CD14-positive monocyte (primary cell): ENCODE measurements at regions not wholly inside any gene's neighbourhood (a gene's known extent, or its start where the extent isn't known, plus 50 kb on each side); places are given as distances from the start of the nearest gene placed in this dataset.

Experiments
- DNase-seq, 3 donors: peaks; one replicate each; pipeline ENCODE4 v3.0.0-alpha.2; 2011 to 2022
- H2AFZ ChIP-seq: 2 replicates; pipeline ENCODE4 v1.6.0; 2012; ENCODE audit warnings: mild to moderate bottlenecking, low read depth, low read length, inconsistent platforms; ENCODE audit not compliant: insufficient read depth, poor library complexity, severe bottlenecking
- H3K27ac ChIP-seq, 2 donors: 1 replicate in 1 of 2; 2 replicates in 1 of 2; pipeline ENCODE4 v1.5.1; 2012 to 2013; ENCODE audit warnings: low read length in 2 of 2, control low read depth in 1 of 2, inconsistent platforms in 1 of 2, low read depth in 1 of 2, mild to moderate bottlenecking in 1 of 2
- H3K27me3 ChIP-seq, 2 donors: one replicate each; pipeline versions ENCODE4 v1.6.0 to v1.6.1; 2011 to 2013; ENCODE audit warnings: low read length in 2 of 2; ENCODE audit not compliant: control insufficient read depth in 2 of 2, insufficient read depth in 2 of 2
- H3K36me3 ChIP-seq, 2 donors: replicated peaks in 1 of 2; 1 replicate in 1 of 2; 2 replicates in 1 of 2; pipeline versions ENCODE4 v1.5.1 to v1.6.1; 2012 to 2013; ENCODE audit warnings: low read length in 2 of 2, control low read depth in 1 of 2, inconsistent platforms in 1 of 2, mild to moderate bottlenecking in 1 of 2; ENCODE audit not compliant: insufficient read depth in 2 of 2, control insufficient read depth in 1 of 2
- H3K4me1 ChIP-seq, 2 donors: 1 replicate in 1 of 2; 2 replicates in 1 of 2; pipeline versions ENCODE4 v1.5.1 to v1.6.1; 2012 to 2013; ENCODE audit warnings: low read length in 2 of 2, control low read depth in 1 of 2, inconsistent platforms in 1 of 2, mild to moderate bottlenecking in 1 of 2, moderate library complexity in 1 of 2; ENCODE audit not compliant: insufficient read depth in 2 of 2, control insufficient read depth in 1 of 2
- H3K4me2 ChIP-seq: replicated peaks from 2 replicates; pipeline ENCODE3; 2012; ENCODE audit warnings: low read length, moderate library complexity, mild to moderate bottlenecking; ENCODE audit not compliant: poor library complexity, severe bottlenecking; ENCODE audit errors: extremely low read depth
- H3K4me3 ChIP-seq, 3 experiments: fragments of 200-600 bp in 1 of 3; sonication (generic) in 1 of 3; replicated peaks in 1 of 3; 1 replicate in 2 of 3; 2 replicates in 1 of 3; pipeline ENCODE4 v1.5.1; 2011 to 2013; ENCODE audit warnings: low read length in 3 of 3, mild to moderate bottlenecking in 3 of 3, control low read depth in 2 of 3, low read depth in 2 of 3, inconsistent platforms in 1 of 3, moderate library complexity in 1 of 3
- H3K79me2 ChIP-seq: 2 replicates; pipeline ENCODE4 v1.6.0; 2012; ENCODE audit warnings: mild to moderate bottlenecking, control low read depth, inconsistent platforms, low read length, moderate library complexity; ENCODE audit not compliant: insufficient read depth
- H3K9ac ChIP-seq: 2 replicates; pipeline ENCODE4 v1.6.0; 2017; ENCODE audit warnings: low read length, mild to moderate bottlenecking; ENCODE audit not compliant: insufficient read depth, poor library complexity, severe bottlenecking
- H3K9me3 ChIP-seq, 2 donors: replicated peaks in 1 of 2; 1 replicate in 1 of 2; 2 replicates in 1 of 2; pipeline versions ENCODE4 v1.5.1 to v1.6.1; 2012 to 2013; ENCODE audit warnings: low read length in 2 of 2, control low read depth in 1 of 2; ENCODE audit not compliant: control insufficient read depth in 1 of 2, insufficient read depth in 1 of 2
- H4K20me1 ChIP-seq: 2 replicates; pipeline ENCODE4 v1.6.0; 2012; ENCODE audit warnings: mild to moderate bottlenecking, low read length, control low read depth, moderate library complexity; ENCODE audit not compliant: insufficient read depth
- H3K27ac Mint-ChIP-seq, 7 donors: one replicate each; pipeline ENCODE4 v1.8.0; 2020; ENCODE audit warnings: mild to moderate bottlenecking in 7 of 7, mixed read lengths in 7 of 7, moderate library complexity in 6 of 7, inconsistent platforms in 2 of 7
- H3K27me3 Mint-ChIP-seq, 3 donors: one replicate each; pipeline ENCODE4 v1.8.0; 2021 to 2022; ENCODE audit warnings: low read depth in 3 of 3, mild to moderate bottlenecking in 3 of 3, mixed read lengths in 3 of 3, moderate library complexity in 3 of 3, inconsistent platforms in 1 of 3
- H3K36me3 Mint-ChIP-seq, 2 donors: one replicate each; pipeline ENCODE4 v1.8.0; 2020; ENCODE audit warnings: mixed read lengths in 2 of 2, inconsistent platforms in 1 of 2, mild to moderate bottlenecking in 1 of 2
- H3K4me1 Mint-ChIP-seq: one replicate; pipeline ENCODE4 v1.8.0; 2020; ENCODE audit warnings: mild to moderate bottlenecking, mixed read lengths
- H3K4me3 Mint-ChIP-seq, 2 donors: one replicate each; pipeline ENCODE4 v1.8.0; 2020; ENCODE audit warnings: mild to moderate bottlenecking in 2 of 2, mixed read lengths in 2 of 2, moderate library complexity in 1 of 2
- H3K9me3 Mint-ChIP-seq, 7 donors: one replicate each; pipeline ENCODE4 v1.8.0; 2020 to 2022; ENCODE audit warnings: mixed read lengths in 7 of 7, mild to moderate bottlenecking in 6 of 7, moderate library complexity in 6 of 7, inconsistent platforms in 2 of 7
- CTCF ChIP-seq: fragments of 200-600 bp; IDR thresholded peaks from one replicate; pipeline ENCODE4 v1.8.0; 2022; ENCODE audit warnings: antibody characterized with exemption, mild to moderate bottlenecking
- WGBS: methylation state at CpG from one replicate; pipeline ENCODE4 v1.1.5; 2013; ENCODE audit warnings: missing lambda C conversion rate; ENCODE audit not compliant: insufficient coverage; 5-methylcytosine and 5-hydroxymethylcytosine counted together
- intact Hi-C, 2 donors: fragments of 100-400 bp; cut with micrococcal nuclease; formaldehyde crosslinking; loops; one replicate each; pipeline versions ENCODE4 v1.15.0 to v1.15.1; 2023

GRCh38 chr1:198948895-198949659, 310.2 kb downstream of the PTPRC start:
- peaks cover 0 to 1% (median 0%) of the 10 kb centered on the region in 3 donors for H3K27me3 Mint-ChIP-seq
- no peaks in the 10 kb centered on the region for H3K36me3 Mint-ChIP-seq
- H3K4me1 Mint-ChIP-seq: no peaks in the 10 kb centered on the region
- Histone ChIP-seq H3K9ac (no peak overlapping the region), H3K36me3 (no peaks in the 10 kb centered on the region), H3K79me2 (no peaks in the 10 kb centered on the region), H3K9me3 (peaks cover 0 to 7% of the 10 kb centered on the region in 2 donors), H3K4me2 (no peak overlapping the region), H2AFZ (no peak overlapping the region), H3K4me3 (no peak overlapping the region), H4K20me1 (no peaks in the 10 kb centered on the region), H3K4me1 (no peaks in the 10 kb centered on the region), H3K27me3 (no peaks in the 10 kb centered on the region), H3K27ac (no peak overlapping the region)
- H3K4me3 Mint-ChIP-seq: no peak overlapping the region
- no peak for TF ChIP-seq CTCF
- H3K27ac Mint-ChIP-seq: no peak overlapping the region
- intact Hi-C loops: loop anchor here in 1 of 2 donors (10.0 kb wide), 1 partner anchor 54 kb away; no protein-coding TSS in a partner anchor
- H3K9me3 Mint-ChIP-seq: peaks cover 0 to 10% (median 5%) of the 10 kb centered on the region in 7 donors
- DNase-seq: no peak
- WGBS: 98% methylated on average over 26 of the region's 28 CpGs

- WGBS: no CpG with 5 or more reads among the region's 3 CpGs
- Histone ChIP-seq H3K4me3 (no peak overlapping the region), H2AFZ (no peak overlapping the region), H3K4me2 (no peak overlapping the region), H4K20me1 (no peaks in the 10 kb centered on the region), H3K9ac (no peak overlapping the region), H3K27ac (no peak overlapping the region), H3K79me2 (no peaks in the 10 kb centered on the region), H3K4me1 (no peaks in the 10 kb centered on the region), H3K9me3 (peaks cover 1 to 7% of the 10 kb centered on the region in 2 donors), H3K36me3 (no peaks in the 10 kb centered on the region), H3K27me3 (no peaks in the 10 kb centered on the region)
- Mint-ChIP-seq H3K9me3 (peaks cover 0 to 14% (median 5%) of the 10 kb centered on the region in 7 donors), H3K27ac (no peak overlapping the region), H3K27me3 (peaks cover 0 to 1% (median 0%) of the 10 kb centered on the region in 3 donors), H3K4me1 (no peaks in the 10 kb centered on the region), H3K36me3 (no peaks in the 10 kb centered on the region), H3K4me3 (no peak overlapping the region)
- DNase-seq: no peak
- intact Hi-C loops: no loop called here
- TF ChIP-seq CTCF: no peak
Measured at GRCh38 chr1:198950036-198950435, 311.2 kb downstream of the PTPRC start.
